Endodermal cell (in vitro differentiated cells): ENCODE measurements at regions not wholly inside any gene's neighbourhood (a gene's known extent, or its start where the extent isn't known, plus 50 kb on each side); places are given as distances from the start of the nearest gene placed in this dataset.

Experiments used
- DNase-seq: peaks from one replicate; pipeline ENCODE4 v3.0.0-alpha.2; 2017
- H3K27ac ChIP-seq: 2 replicates; pipeline ENCODE4 v1.5.1; 2013; ENCODE audit warnings: mild to moderate bottlenecking, low read depth, low read length, moderate library complexity
- H3K27me3 ChIP-seq: 2 replicates; pipeline ENCODE4 v1.6.1; 2013; ENCODE audit warnings: mild to moderate bottlenecking, low read length, moderate library complexity; ENCODE audit not compliant: insufficient read depth, control insufficient read depth, poor library complexity, severe bottlenecking
- H3K36me3 ChIP-seq: 2 replicates; pipeline ENCODE4 v1.7.0; 2013; ENCODE audit warnings: mild to moderate bottlenecking, low read length, moderate library complexity; ENCODE audit not compliant: control insufficient read depth, insufficient read depth
- H3K4me1 ChIP-seq: one replicate; pipeline ENCODE4 v1.7.0; 2013; ENCODE audit warnings: low read length; ENCODE audit not compliant: control insufficient read depth, insufficient read depth
- H3K4me3 ChIP-seq: 2 replicates; pipeline ENCODE4 v1.5.1; 2013; ENCODE audit warnings: mild to moderate bottlenecking, low read length, moderate library complexity
- H3K9ac ChIP-seq: 2 replicates; pipeline ENCODE4 v1.6.1; 2013; ENCODE audit warnings: mild to moderate bottlenecking, low read length, moderate library complexity; ENCODE audit not compliant: poor library complexity, severe bottlenecking; ENCODE audit errors: extremely low read depth
- H3K9me3 ChIP-seq: 2 replicates; pipeline ENCODE4 v1.6.1; 2013; ENCODE audit warnings: mild to moderate bottlenecking, low read length, moderate library complexity; ENCODE audit not compliant: control insufficient read depth
- H3K27ac Mint-ChIP-seq: 2 replicates; pipeline ENCODE4 v1.8.0; 2020; ENCODE audit warnings: mixed read lengths
- H3K27me3 Mint-ChIP-seq: 2 replicates; pipeline ENCODE4 v1.8.0; 2021; ENCODE audit warnings: mild to moderate bottlenecking, mixed read lengths; ENCODE audit not compliant: insufficient read depth
- H3K36me3 Mint-ChIP-seq: 2 replicates; pipeline ENCODE4 v1.8.0; 2020; ENCODE audit warnings: low read depth, mixed read lengths
- H3K4me1 Mint-ChIP-seq: 2 replicates; pipeline ENCODE4 v1.8.0; 2020; ENCODE audit warnings: mixed read lengths
- H3K4me3 Mint-ChIP-seq: 2 replicates; pipeline ENCODE4 v1.8.0; 2020; ENCODE audit warnings: mild to moderate bottlenecking, moderate library complexity, mixed read lengths
- H3K9me3 Mint-ChIP-seq: 2 replicates; pipeline ENCODE4 v1.8.0; 2020; ENCODE audit warnings: mild to moderate bottlenecking, mixed read lengths
- WGBS, 2 experiments: methylation state at CpG; one replicate each; pipeline versions ENCODE4 v1.1.5 to v1.1.7; 2013; ENCODE audit warnings: missing lambda C conversion rate in 2 of 2, mixed read lengths in 1 of 2; ENCODE audit not compliant: insufficient coverage in 1 of 2, insufficient read length in 1 of 2; 5-methylcytosine and 5-hydroxymethylcytosine counted together
- TF ChIP-seq, protein P1 (sequence below): fragments of 200-600 bp; sonication (generic); conservative IDR thresholded peaks from 2 replicates; pipeline ENCODE4 v1.5.0; 2021; ENCODE audit warnings: antibody characterized with exemption, mild to moderate bottlenecking

DNA sequence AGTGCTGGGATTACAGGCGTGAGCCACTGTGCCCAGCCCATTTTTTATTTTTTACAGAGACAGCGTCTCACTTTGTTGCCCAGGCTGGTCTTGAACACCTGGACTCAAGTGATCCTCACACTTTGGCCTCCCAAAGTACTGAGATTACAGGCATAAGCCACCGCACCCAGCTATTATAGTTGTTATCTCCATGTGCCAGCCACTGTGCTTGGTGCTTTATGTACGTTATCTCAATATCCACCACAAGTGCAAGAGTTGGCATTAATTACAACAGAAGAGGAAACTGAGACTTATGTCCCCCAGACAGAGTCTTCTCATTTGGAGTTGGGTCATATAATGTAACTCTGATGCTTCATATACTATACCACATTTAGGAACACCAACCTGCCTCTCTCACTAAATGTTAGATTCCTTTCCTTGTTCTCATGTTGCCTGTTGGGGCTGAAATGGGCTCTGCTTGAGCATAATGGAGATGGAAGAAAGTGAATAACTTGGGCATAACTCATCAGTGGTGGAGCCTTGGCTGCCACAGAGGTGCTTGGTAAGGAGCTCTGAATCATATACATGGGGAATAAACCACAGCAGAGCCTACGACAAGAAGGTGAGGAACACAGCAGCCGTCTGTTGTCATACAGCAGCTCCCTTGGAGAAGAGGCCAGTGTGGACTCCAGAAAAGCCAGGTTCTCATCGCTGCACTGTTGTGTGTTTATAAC lies 84.3 kb downstream of the SPRY1 start:
- H3K27ac Mint-ChIP-seq, result no peak overlapping the region
- H3K27me3 Mint-ChIP-seq, result no peaks in the 10 kb centered on the region
- 77% methylated on average over 6 to 7 of the region's 7 CpGs for WGBS, 2 experiments
- no peaks in the 10 kb centered on the region for H3K4me1 ChIP-seq
- H3K36me3 ChIP-seq, result no peaks in the 10 kb centered on the region
- H3K27me3 ChIP-seq, result no peaks in the 10 kb centered on the region
- H3K4me3 Mint-ChIP-seq, result no peak overlapping the region
- no peaks in the 10 kb centered on the region for H3K36me3 Mint-ChIP-seq
- H3K4me3 ChIP-seq, result no peak overlapping the region
- no peaks in the 10 kb centered on the region for H3K9me3 ChIP-seq
- no peak overlapping the region for H3K27ac ChIP-seq
- H3K9me3 Mint-ChIP-seq, result no peaks in the 10 kb centered on the region
- no peak overlapping the region for H3K9ac ChIP-seq
- TF ChIP-seq, protein P1, sequence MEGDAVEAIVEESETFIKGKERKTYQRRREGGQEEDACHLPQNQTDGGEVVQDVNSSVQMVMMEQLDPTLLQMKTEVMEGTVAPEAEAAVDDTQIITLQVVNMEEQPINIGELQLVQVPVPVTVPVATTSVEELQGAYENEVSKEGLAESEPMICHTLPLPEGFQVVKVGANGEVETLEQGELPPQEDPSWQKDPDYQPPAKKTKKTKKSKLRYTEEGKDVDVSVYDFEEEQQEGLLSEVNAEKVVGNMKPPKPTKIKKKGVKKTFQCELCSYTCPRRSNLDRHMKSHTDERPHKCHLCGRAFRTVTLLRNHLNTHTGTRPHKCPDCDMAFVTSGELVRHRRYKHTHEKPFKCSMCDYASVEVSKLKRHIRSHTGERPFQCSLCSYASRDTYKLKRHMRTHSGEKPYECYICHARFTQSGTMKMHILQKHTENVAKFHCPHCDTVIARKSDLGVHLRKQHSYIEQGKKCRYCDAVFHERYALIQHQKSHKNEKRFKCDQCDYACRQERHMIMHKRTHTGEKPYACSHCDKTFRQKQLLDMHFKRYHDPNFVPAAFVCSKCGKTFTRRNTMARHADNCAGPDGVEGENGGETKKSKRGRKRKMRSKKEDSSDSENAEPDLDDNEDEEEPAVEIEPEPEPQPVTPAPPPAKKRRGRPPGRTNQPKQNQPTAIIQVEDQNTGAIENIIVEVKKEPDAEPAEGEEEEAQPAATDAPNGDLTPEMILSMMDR, result no peak
- no peak for DNase-seq
- peaks cover 20% of the 10 kb centered on the region for H3K4me1 Mint-ChIP-seq

DNA sequence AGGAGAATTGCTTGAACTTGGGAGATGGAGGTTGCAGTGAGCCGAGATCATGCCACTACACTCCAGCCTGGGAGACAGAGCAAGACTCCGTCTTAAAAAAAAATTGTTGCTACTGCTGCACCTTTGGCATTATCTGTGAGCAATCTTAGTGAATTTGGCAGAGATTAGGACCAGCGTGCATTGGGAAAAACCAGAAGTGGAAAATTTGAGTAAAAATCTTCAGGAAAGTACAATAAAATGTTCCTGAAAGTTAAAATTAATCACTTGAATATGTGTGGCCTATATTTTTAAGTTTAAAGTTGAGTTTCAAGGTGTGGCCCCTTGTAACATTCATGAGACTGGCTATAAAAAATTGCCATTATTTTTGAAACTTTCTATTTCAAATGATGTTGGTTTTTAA lies 85.1 kb downstream of the SPRY1 start:
- no peaks in the 10 kb centered on the region for H3K9me3 Mint-ChIP-seq
- DNase-seq, result no peak
- no peak overlapping the region for H3K4me3 ChIP-seq
- H3K36me3 Mint-ChIP-seq, result no peaks in the 10 kb centered on the region
- no peaks in the 10 kb centered on the region for H3K27me3 ChIP-seq
- TF ChIP-seq, protein P1, result no peak
- no peak overlapping the region for H3K9ac ChIP-seq
- no peaks in the 10 kb centered on the region for H3K4me1 ChIP-seq
- no peaks in the 10 kb centered on the region for H3K36me3 ChIP-seq
- H3K27ac Mint-ChIP-seq, result no peak overlapping the region
- WGBS, 2 experiments, result 77 to 96% methylated on average over 3 of the region's 3 CpGs
- peaks cover 20% of the 10 kb centered on the region for H3K4me1 Mint-ChIP-seq
- no peaks in the 10 kb centered on the region for H3K27me3 Mint-ChIP-seq
- H3K9me3 ChIP-seq, result no peaks in the 10 kb centered on the region
- H3K4me3 Mint-ChIP-seq, result no peak overlapping the region
- no peak overlapping the region for H3K27ac ChIP-seq

DNA sequence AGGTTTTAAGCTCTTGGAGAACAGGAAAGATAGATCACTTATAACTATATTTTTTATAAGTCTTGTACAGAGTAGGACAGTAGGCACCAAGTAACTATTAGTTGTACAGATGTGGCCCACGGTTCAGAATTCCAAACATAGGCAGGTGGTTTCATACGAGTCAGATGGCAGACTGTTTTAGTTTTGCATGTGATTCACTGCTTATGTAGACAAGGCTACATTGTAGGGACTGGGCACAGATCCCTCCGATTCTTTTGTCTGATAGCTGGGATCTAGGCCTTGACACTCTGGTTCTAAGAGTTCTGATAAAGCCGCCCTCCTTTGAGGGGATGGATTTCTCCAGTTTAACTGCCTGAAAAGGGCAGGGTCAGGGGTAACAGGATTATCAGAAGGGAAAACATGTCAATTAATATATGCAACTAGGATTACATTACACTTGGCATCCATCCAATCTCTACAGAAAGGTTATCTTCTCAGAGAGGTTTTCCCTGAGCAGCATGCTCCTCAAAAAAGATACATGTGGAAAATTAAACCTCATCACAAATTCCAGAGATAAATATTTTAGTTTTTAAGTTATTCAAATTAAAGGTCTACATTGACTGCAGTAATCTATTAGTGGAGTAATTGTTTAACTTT lies 87.8 kb downstream of the SPRY1 start:
- TF ChIP-seq, protein P1, result no peak
- Mint-ChIP-seq H3K27ac (no peak overlapping the region), H3K27me3 (no peaks in the 10 kb centered on the region), H3K4me1 (peaks cover 3% of the 10 kb centered on the region), H3K4me3 (no peak overlapping the region), H3K9me3 (no peaks in the 10 kb centered on the region), H3K36me3 (no peaks in the 10 kb centered on the region)
- H3K4me1 ChIP-seq, result no peaks in the 10 kb centered on the region
- WGBS, 2 experiments, result 93 to 96% methylated on average over 3 to 4 of the region's 4 CpGs
- H3K27me3 ChIP-seq, result no peaks in the 10 kb centered on the region
- no peak for DNase-seq
- H3K27ac ChIP-seq, result no peak overlapping the region
- H3K36me3 ChIP-seq, result no peaks in the 10 kb centered on the region
- no peak overlapping the region for H3K4me3 ChIP-seq
- H3K9ac ChIP-seq, result no peak overlapping the region
- no peaks in the 10 kb centered on the region for H3K9me3 ChIP-seq
